ENCODE measurements at regions not wholly inside any gene's neighbourhood (a gene's known extent, or its start where the extent isn't known, plus 50 kb on each side); places are given as distances from the start of the nearest gene placed in this dataset.

DNA sequence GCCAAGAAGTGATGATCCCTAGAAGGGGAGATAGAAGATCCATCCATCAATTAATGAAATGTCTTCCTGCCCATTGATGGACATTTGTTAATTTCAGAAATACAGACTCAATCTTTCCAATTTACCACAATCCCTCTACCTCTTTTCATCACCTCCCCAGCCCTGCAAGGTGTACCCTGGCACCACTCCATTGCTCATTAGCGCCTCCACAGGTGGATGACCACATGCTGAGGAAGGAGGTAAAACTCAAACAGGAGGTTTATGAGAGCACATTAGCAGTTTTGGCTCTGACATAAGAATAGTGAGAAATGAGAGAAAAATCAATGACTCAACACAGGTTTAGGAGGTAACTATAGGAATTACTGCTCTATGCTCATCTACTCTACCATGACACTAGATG, 208.0 kb downstream of the C1D start:
- ATAC-seq (ENCODE audit: low read depth): no peak
- no peak overlapping the region for H3K27ac Mint-ChIP-seq
- no peak for DNase-seq (ENCODE audit: low spot score in 2 of 2)
- no peaks in the 10 kb centered on the region for H3K9me3 Mint-ChIP-seq
- peaks cover 2% of the 10 kb centered on the region for H3K4me1 Mint-ChIP-seq
- H3K4me3 Mint-ChIP-seq: no peak overlapping the region
- H3K27me3 Mint-ChIP-seq: peaks cover 5% of the 10 kb centered on the region
- no peaks in the 10 kb centered on the region for H3K36me3 Mint-ChIP-seq

DNA sequence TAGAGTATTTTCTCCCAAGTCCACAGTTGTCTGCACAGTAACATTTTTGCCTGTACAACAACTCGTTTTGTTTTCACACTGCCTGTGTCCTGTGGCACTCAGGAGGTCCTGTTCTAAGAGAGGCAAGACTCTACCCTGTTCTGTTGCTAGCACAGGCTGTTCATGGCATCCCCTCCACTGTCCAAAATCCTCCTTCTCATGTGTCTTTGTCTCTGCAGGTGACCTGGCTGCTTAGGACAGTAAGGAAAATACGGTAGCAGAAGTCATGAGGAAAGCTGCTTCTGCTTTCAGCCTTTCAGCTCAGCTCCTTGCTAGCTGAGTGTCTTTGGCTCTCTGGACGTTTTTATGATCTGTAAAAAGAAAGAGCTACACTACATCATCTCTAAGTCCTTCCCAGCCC, 205.9 kb downstream of the C1D start:
- H3K4me1 Mint-ChIP-seq: no peaks in the 10 kb centered on the region
- peaks cover 3% of the 10 kb centered on the region for H3K27me3 Mint-ChIP-seq
- no peak overlapping the region for H3K4me3 Mint-ChIP-seq
- DNase-seq (ENCODE audit: low spot score in 2 of 2) (no peak), ATAC-seq (ENCODE audit: low read depth) (no peak)
- no peak overlapping the region for H3K27ac Mint-ChIP-seq
- H3K9me3 Mint-ChIP-seq: no peaks in the 10 kb centered on the region
- no peaks in the 10 kb centered on the region for H3K36me3 Mint-ChIP-seq

- Mint-ChIP-seq H3K9me3 (no peaks in the 10 kb centered on the region), H3K36me3 (no peaks in the 10 kb centered on the region), H3K27ac (no peak overlapping the region), H3K4me1 (no peaks in the 10 kb centered on the region), H3K27me3 (peaks cover 3% of the 10 kb centered on the region), H3K4me3 (no peak overlapping the region)
- ATAC-seq (ENCODE audit: low read depth): no peak
- DNase-seq (ENCODE audit: low spot score in 2 of 2): no peak
These were observed 205.0 kb downstream of the C1D start for GRCh38 chr2:67857836-67858235.

GRCh38 chr2:67858886-67859285, 203.9 kb downstream of the C1D start:
- H3K36me3 Mint-ChIP-seq: no peaks in the 10 kb centered on the region
- H3K4me1 Mint-ChIP-seq: no peaks in the 10 kb centered on the region
- no peak overlapping the region for H3K27ac Mint-ChIP-seq
- ATAC-seq (ENCODE audit: low read depth) (no peak), DNase-seq (ENCODE audit: low spot score in 2 of 2) (no peak)
- peaks cover 3% of the 10 kb centered on the region for H3K27me3 Mint-ChIP-seq
- no peaks in the 10 kb centered on the region for H3K9me3 Mint-ChIP-seq
- H3K4me3 Mint-ChIP-seq: no peak overlapping the region

GRCh38 chr2:67865917-67866316, 196.9 kb downstream of the C1D start:
- H3K27ac Mint-ChIP-seq: no peak overlapping the region
- H3K36me3 Mint-ChIP-seq: no peaks in the 10 kb centered on the region
- H3K27me3 Mint-ChIP-seq: peaks cover 6% of the 10 kb centered on the region
- no peak overlapping the region for H3K4me3 Mint-ChIP-seq
- no peaks in the 10 kb centered on the region for H3K9me3 Mint-ChIP-seq
- no peaks in the 10 kb centered on the region for H3K4me1 Mint-ChIP-seq
- DNase-seq (ENCODE audit: low spot score in 2 of 2) (no peak), ATAC-seq (ENCODE audit: low read depth) (no peak)

- no peaks in the 10 kb centered on the region for H3K9me3 Mint-ChIP-seq
- H3K4me1 Mint-ChIP-seq: no peaks in the 10 kb centered on the region
- H3K36me3 Mint-ChIP-seq: no peaks in the 10 kb centered on the region
- no peak overlapping the region for H3K4me3 Mint-ChIP-seq
- DNase-seq (ENCODE audit: low spot score in 2 of 2): no peak
- H3K27ac Mint-ChIP-seq: no peak overlapping the region
- H3K27me3 Mint-ChIP-seq: peaks cover 6% of the 10 kb centered on the region
- no peak for ATAC-seq (ENCODE audit: low read depth)
These were observed 195.1 kb downstream of the C1D start for GRCh38 chr2:67867735-67868134.

GRCh38 chr2:67871686-67872412, 191.0 kb downstream of the C1D start:
- no peak overlapping the region for H3K4me3 Mint-ChIP-seq
- no peaks in the 10 kb centered on the region for H3K4me1 Mint-ChIP-seq
- DNase-seq (ENCODE audit: low spot score in 2 of 2) (no peak), ATAC-seq (ENCODE audit: low read depth) (no peak)
- H3K27ac Mint-ChIP-seq: no peak overlapping the region
- H3K36me3 Mint-ChIP-seq: no peaks in the 10 kb centered on the region
- peaks cover 4% of the 10 kb centered on the region for H3K27me3 Mint-ChIP-seq
- H3K9me3 Mint-ChIP-seq: peaks cover 1% of the 10 kb centered on the region

DNA sequence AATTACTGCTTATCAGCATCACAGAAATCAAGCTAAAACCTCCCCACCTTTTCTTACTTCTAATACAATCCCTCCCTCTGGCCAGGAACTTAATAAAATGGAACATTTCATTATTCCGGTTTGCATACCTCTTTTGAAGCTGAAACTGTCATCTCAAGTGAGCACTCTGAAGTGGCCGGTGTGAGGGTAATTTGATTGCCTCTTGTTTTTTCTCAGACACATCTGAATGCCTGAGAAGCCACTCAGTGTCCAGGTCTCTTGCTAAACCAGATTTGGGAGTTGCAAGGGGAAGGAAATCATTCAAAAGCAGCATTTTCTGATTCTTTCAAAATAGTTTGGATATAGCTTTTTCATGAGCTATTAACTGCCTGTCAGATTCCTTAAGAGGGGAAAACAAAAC, 190.3 kb downstream of the C1D start:
- DNase-seq (ENCODE audit: low spot score in 2 of 2) (no peak), ATAC-seq (ENCODE audit: low read depth) (no peak)
- H3K27me3 Mint-ChIP-seq: peaks cover 5% of the 10 kb centered on the region
- no peak overlapping the region for H3K4me3 Mint-ChIP-seq
- peaks cover 1% of the 10 kb centered on the region for H3K9me3 Mint-ChIP-seq
- H3K4me1 Mint-ChIP-seq: no peaks in the 10 kb centered on the region
- no peak overlapping the region for H3K27ac Mint-ChIP-seq
- no peaks in the 10 kb centered on the region for H3K36me3 Mint-ChIP-seq

DNA sequence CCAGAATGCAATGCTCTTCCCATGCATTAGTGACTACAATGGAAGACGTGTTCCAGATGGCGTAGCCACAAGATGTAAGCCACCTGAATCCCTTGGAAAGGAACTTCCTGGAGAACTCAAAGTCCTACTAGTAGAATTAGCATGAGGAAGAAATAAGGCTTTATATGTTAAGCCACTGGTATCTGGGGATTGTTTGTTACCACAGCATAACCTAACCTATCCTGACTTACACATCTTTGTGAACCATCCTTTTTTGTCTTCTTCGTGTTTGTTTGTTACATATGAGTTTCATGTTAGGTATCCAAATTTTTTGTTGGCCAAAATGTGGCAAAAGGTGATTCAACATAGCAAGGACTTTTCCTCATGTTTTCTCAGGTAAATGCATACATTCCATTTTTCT, 188.9 kb downstream of the C1D start:
- Mint-ChIP-seq H3K4me1 (no peaks in the 10 kb centered on the region), H3K27me3 (peaks cover 5% of the 10 kb centered on the region), H3K27ac (no peak overlapping the region), H3K36me3 (no peaks in the 10 kb centered on the region), H3K4me3 (no peak overlapping the region), H3K9me3 (peaks cover 1% of the 10 kb centered on the region)
- ATAC-seq (ENCODE audit: low read depth) (no peak), DNase-seq (ENCODE audit: low spot score in 2 of 2) (no peak)

- Mint-ChIP-seq H3K9me3 (peaks cover 1% of the 10 kb centered on the region), H3K4me3 (no peak overlapping the region), H3K36me3 (no peaks in the 10 kb centered on the region), H3K27ac (no peak overlapping the region), H3K27me3 (peaks cover 1% of the 10 kb centered on the region), H3K4me1 (no peaks in the 10 kb centered on the region)
- DNase-seq (ENCODE audit: low spot score in 2 of 2): no peak
- ATAC-seq (ENCODE audit: low read depth): no peak
These were observed 186.6 kb downstream of the C1D start for GRCh38 chr2:67876176-67876575.

DNA sequence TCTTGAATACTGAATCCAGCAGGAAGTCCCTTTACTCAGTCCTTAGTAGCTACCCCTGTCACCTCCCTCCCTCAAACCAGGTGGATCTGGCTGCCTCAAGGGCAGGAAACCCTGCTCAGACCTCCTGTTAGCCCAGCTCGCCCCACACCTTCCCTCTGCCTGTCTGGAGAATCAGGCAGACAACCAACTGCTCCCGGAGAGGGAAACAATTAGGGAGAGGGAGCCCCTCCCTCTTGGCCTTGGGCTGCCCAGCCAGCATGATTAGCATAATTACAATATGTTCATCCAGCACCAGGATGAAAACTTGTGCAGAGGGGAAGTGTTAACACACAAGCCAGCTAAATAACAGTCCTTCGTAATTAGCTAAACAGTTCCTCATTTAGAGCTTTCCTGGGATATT, 185.5 kb downstream of the C1D start:
- H3K36me3 Mint-ChIP-seq: no peaks in the 10 kb centered on the region
- H3K27me3 Mint-ChIP-seq: peaks cover 3% of the 10 kb centered on the region
- no peak for ATAC-seq (ENCODE audit: low read depth)
- no peak overlapping the region for H3K4me3 Mint-ChIP-seq
- no peaks in the 10 kb centered on the region for H3K4me1 Mint-ChIP-seq
- H3K9me3 Mint-ChIP-seq: peaks cover 1% of the 10 kb centered on the region
- DNase-seq (ENCODE audit: low spot score in 2 of 2): no peak
- no peak overlapping the region for H3K27ac Mint-ChIP-seq

GRCh38 chr2:67878743-67879142, 184.1 kb downstream of the C1D start:
- H3K4me1 Mint-ChIP-seq: no peaks in the 10 kb centered on the region
- no peaks in the 10 kb centered on the region for H3K36me3 Mint-ChIP-seq
- peaks cover 1% of the 10 kb centered on the region for H3K9me3 Mint-ChIP-seq
- no peak overlapping the region for H3K27ac Mint-ChIP-seq
- H3K4me3 Mint-ChIP-seq: no peak overlapping the region
- DNase-seq (ENCODE audit: low spot score in 2 of 2) (no peak), ATAC-seq (ENCODE audit: low read depth) (no peak)
- H3K27me3 Mint-ChIP-seq: peaks cover 3% of the 10 kb centered on the region

GRCh38 chr2:67879586-67880290, 183.1 kb downstream of the C1D start:
- Mint-ChIP-seq H3K27me3 (peaks cover 3% of the 10 kb centered on the region), H3K36me3 (no peaks in the 10 kb centered on the region), H3K27ac (no peak overlapping the region), H3K4me3 (no peak overlapping the region), H3K4me1 (no peaks in the 10 kb centered on the region), H3K9me3 (no peaks in the 10 kb centered on the region)
- ATAC-seq (ENCODE audit: low read depth): no peak
- DNase-seq (ENCODE audit: low spot score in 2 of 2): no peak

DNA sequence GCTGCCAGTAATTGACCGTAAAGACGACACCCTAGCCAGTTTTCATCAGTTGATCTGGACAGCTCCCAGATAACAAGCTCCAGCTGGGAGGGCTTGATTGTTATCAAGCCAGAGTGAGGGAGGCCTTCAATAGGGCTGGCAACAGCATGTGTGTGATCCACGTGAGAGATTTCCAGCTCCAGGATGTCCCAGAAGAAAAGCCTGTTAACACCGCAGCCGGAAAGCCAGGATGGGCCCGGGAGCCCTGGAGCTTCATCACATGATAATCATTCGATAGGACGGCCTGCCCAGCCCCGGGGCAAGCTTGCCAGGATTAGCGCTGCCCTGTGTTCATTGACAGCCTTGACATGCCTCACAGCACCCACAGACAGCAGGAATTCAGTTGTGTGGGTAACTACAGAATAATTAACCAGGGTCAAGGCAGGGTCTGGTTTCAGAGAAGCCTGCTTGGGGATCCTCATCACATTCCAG, 182.5 kb downstream of the C1D start:
- H3K36me3 Mint-ChIP-seq: no peaks in the 10 kb centered on the region
- H3K27ac Mint-ChIP-seq: no peak overlapping the region
- peaks cover 3% of the 10 kb centered on the region for H3K27me3 Mint-ChIP-seq
- no peaks in the 10 kb centered on the region for H3K4me1 Mint-ChIP-seq
- DNase-seq (ENCODE audit: low spot score in 2 of 2) (no peak), ATAC-seq (ENCODE audit: low read depth) (no peak)
- H3K9me3 Mint-ChIP-seq: no peaks in the 10 kb centered on the region
- H3K4me3 Mint-ChIP-seq: no peak overlapping the region

DNA sequence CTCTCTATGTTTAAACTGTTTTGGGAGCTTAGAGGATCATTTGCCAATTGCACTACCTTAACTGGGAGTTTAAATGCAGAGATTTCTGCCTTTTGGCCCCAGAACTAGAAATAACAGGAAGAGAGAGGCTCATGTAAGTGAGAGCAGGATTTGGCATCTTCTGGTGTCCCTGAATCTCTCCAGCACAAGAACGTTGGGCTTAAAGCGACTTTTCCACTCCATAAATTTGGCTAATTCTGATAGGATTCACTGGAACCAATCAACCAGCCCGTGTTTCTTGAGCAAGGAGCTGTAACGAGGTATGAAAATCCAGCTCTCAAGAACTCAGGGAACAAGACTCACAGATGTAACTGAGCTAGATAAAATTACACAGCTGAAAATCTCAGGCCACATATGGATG, 181.0 kb downstream of the C1D start:
- no peaks in the 10 kb centered on the region for H3K36me3 Mint-ChIP-seq
- no peak overlapping the region for H3K4me3 Mint-ChIP-seq
- ATAC-seq (ENCODE audit: low read depth): no peak
- no peak for DNase-seq (ENCODE audit: low spot score in 2 of 2)
- no peak overlapping the region for H3K27ac Mint-ChIP-seq
- no peaks in the 10 kb centered on the region for H3K9me3 Mint-ChIP-seq
- H3K27me3 Mint-ChIP-seq: peaks cover 3% of the 10 kb centered on the region
- H3K4me1 Mint-ChIP-seq: no peaks in the 10 kb centered on the region
